ENCODE measurements at regions not wholly inside any gene's neighbourhood (a gene's known extent, or its start where the extent isn't known, plus 50 kb on each side); places are given as distances from the start of the nearest gene placed in this dataset.

- Mint-ChIP-seq H3K27me3 (ENCODE audit: low read depth) (no peaks in the 10 kb centered on the region), H3K4me1 (no peaks in the 10 kb centered on the region), H3K27ac (no peak overlapping the region), H3K9me3 (no peaks in the 10 kb centered on the region), H3K4me3 (no peak overlapping the region), H3K36me3 (ENCODE audit: low read depth) (no peaks in the 10 kb centered on the region)
- TF ChIP-seq CTCF (IDR thresholded peaks at IDR 0.05; ENCODE audit: unreplicated experiment in 3 of 3): no peak
These were observed 494.0 kb upstream of the SUCLG2 start for GRCh38 chr3:68148447-68148846.

GRCh38 chr3:68142441-68142840 is 488.0 kb upstream of the SUCLG2 start:
- Mint-ChIP-seq H3K36me3 (ENCODE audit: low read depth) (no peaks in the 10 kb centered on the region), H3K27me3 (ENCODE audit: low read depth) (no peaks in the 10 kb centered on the region), H3K27ac (no peak overlapping the region), H3K4me3 (no peak overlapping the region), H3K9me3 (no peaks in the 10 kb centered on the region), H3K4me1 (no peaks in the 10 kb centered on the region)
- TF ChIP-seq CTCF (IDR thresholded peaks at IDR 0.05; ENCODE audit: unreplicated experiment in 3 of 3): no peak

GRCh38 chr3:68139897-68140296 is 485.5 kb upstream of the SUCLG2 start:
- no peaks in the 10 kb centered on the region for H3K36me3 Mint-ChIP-seq (ENCODE audit: low read depth)
- peaks cover 4% of the 10 kb centered on the region for H3K27me3 Mint-ChIP-seq (ENCODE audit: low read depth)
- no peak overlapping the region for H3K4me3 Mint-ChIP-seq
- no peak overlapping the region for H3K27ac Mint-ChIP-seq
- no peaks in the 10 kb centered on the region for H3K9me3 Mint-ChIP-seq
- H3K4me1 Mint-ChIP-seq: peaks cover 2% of the 10 kb centered on the region
- no peak for TF ChIP-seq CTCF (IDR thresholded peaks at IDR 0.05; ENCODE audit: unreplicated experiment in 3 of 3)

GRCh38 chr3:68136411-68136810 is 482.0 kb upstream of the SUCLG2 start:
- H3K36me3 Mint-ChIP-seq (ENCODE audit: low read depth): no peaks in the 10 kb centered on the region
- TF ChIP-seq CTCF (IDR thresholded peaks at IDR 0.05; ENCODE audit: unreplicated experiment in 3 of 3): no peak
- no peak overlapping the region for H3K4me3 Mint-ChIP-seq
- peaks cover 3% of the 10 kb centered on the region for H3K9me3 Mint-ChIP-seq
- H3K27ac Mint-ChIP-seq: peak overlapping the region in 1 of 3 experiments; percentile 46
- peaks cover 15% of the 10 kb centered on the region for H3K4me1 Mint-ChIP-seq
- H3K27me3 Mint-ChIP-seq (ENCODE audit: low read depth): peaks cover 4% of the 10 kb centered on the region

GRCh38 chr3:68135067-68135466 is 480.7 kb upstream of the SUCLG2 start:
- Mint-ChIP-seq H3K27me3 (ENCODE audit: low read depth) (peaks cover 7% of the 10 kb centered on the region), H3K4me3 (no peak overlapping the region), H3K36me3 (ENCODE audit: low read depth) (no peaks in the 10 kb centered on the region), H3K4me1 (peaks cover 15% of the 10 kb centered on the region), H3K27ac (peak overlapping the region in 1 of 3 experiments; percentile 36), H3K9me3 (peaks cover 3% of the 10 kb centered on the region)
- TF ChIP-seq CTCF (IDR thresholded peaks at IDR 0.05; ENCODE audit: unreplicated experiment in 3 of 3): no peak

- Mint-ChIP-seq H3K4me3 (no peak overlapping the region), H3K27ac (no peak overlapping the region), H3K4me1 (peaks cover 5% of the 10 kb centered on the region), H3K27me3 (ENCODE audit: low read depth) (peaks cover 7% of the 10 kb centered on the region), H3K9me3 (peaks cover 3% of the 10 kb centered on the region), H3K36me3 (ENCODE audit: low read depth) (no peaks in the 10 kb centered on the region)
- TF ChIP-seq CTCF (IDR thresholded peaks at IDR 0.05; ENCODE audit: unreplicated experiment in 3 of 3): no peak
These were observed 474.7 kb upstream of the SUCLG2 start for GRCh38 chr3:68129065-68129464.
